DMS79 (cell line): ENCODE measurements at regions not wholly inside any gene's neighbourhood (a gene's known extent, or its start where the extent isn't known, plus 50 kb on each side); places are given as distances from the start of the nearest gene placed in this dataset.

Experiments
- DNase-seq: peaks from one replicate; lab custom pipeline; 2025; lab: John Stamatoyannopoulos, UW

DNA sequence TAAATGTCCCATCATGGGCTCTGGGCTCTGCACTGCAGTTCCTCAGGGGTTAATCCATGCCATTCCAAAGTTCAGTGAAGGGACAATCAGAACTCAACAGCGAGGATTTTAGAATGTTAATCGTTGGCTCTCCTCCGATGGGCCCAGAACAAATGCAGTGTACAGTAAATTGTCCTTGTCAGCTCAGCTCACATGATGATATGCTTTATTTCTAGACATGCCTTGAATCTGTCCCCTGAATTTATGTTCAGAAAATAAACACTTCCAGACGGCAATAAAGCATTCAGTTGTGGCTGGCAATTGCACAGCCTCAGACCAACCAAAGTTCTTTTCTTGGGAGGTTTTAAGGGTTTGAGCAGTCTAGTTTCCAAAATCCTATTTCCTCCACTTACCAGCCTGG is 981.2 kb downstream of the BCL11A start:
- no peak for DNase-seq

DNA sequence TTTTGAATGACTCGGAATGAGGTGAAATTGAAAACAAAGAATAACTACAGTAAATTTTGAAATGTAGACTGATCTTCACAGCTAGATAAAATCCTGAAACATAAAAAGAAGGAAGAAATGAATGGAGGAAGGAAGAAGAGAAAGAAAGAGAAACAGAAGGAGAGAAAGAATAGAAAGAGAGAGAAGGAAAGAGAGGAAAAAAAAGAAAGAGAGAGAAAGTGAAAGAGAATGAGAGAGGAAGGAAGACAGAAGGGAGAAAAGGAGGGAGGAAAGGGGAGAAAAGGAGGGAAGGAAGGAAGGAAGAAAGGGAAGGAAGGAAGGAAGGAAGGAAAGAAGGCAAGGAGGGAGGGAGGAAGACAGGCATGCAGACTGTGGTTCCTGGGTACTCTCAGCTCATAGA is 982.6 kb downstream of the BCL11A start:
- no peak for DNase-seq

DNA sequence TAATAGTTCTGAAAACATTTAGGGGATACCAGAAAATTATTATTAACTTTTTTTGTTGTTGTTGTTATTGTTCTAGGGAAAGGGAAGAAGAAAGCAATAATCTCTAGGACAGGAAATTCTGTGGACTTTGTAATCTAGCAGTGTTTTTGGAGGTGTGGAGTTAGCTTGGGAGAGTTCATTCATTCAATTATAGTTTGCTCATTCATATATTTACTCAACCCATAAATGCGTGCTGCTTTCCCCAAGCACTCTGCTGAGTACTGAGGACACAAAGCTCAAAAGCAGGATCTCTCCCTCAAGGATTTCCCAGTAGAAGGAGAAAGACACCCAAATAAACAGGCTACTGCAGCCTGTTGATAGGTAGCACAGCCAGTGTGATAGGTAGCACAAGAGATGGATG is 984.3 kb downstream of the BCL11A start:
- DNase-seq, result no peak

DNA sequence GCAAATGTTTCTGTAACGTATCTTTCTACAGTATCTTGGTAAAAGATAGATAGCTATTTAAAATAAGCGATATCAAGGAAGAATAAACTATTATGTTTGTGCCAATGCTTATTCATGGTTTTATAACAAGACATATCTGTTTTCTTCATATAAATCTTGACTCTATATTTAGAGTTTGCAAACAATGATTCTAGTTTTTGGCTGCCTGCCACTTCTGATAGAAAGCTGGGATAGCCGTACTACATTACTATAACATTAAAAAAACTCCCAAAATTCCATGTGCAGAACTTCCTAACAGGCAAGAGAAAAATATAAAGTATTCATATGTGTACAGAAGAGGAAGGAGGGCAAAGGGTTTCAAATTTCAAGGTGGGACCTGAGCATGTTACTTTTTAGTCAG is 985.0 kb downstream of the BCL11A start:
- DNase-seq, result no peak

DNA sequence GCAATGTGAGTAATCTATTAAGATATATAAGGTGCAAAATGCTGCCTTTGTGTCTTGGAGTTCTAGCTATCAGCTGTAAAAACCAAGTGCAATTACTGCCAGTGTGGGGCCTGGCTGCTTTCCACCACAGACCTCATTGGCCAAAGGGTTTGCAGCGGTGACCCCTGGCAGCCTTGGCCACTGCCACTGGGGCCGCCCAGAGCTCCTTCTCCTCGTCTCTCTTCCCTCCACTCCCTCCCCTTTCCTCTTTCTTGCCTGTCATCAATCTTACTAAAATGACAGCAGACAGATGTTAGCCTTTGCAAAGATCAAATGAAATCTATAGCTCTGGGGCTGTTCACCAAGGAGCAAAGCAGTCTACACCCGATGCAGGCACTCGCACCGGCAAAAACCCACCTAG is 986.3 kb downstream of the BCL11A start:
- DNase-seq, result no peak

DNA sequence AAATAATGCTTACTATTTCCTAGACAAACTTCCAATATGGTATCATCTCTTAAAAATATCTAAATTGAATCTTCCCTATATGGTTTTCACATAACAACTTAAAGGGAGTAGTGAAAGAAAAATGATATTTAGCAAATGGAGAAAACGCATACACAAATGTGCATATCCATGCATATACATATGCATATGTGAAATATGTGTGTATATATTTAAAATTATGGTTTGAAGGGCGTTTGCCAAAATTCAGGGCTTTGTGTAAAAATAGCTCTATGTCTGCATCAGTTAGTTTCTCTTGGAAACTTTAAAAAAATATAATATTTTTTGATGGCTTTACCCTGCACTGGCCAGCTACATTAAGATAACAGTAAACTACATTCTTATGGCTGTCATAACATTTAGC is 986.7 kb downstream of the BCL11A start:
- DNase-seq, result no peak

DNA sequence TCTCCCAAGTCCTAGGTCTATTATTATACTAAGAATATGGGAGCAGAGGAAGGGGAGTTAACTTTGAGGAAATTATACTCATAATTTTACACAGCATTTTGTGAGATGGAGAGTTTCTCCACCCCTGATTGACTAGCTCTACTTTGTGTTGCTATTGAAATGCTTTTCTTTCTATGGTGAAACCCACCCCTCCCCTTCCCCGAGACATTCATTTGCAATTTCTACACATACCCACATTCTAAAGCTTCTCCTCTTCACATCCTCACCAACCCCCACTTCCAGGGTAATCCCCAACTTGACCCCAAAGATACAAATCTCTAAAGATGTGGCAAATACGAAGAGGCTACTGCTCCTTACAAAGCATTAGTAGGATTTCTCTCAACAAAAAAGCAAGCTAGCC is 992.2 kb downstream of the BCL11A start:
- no peak for DNase-seq

DNA sequence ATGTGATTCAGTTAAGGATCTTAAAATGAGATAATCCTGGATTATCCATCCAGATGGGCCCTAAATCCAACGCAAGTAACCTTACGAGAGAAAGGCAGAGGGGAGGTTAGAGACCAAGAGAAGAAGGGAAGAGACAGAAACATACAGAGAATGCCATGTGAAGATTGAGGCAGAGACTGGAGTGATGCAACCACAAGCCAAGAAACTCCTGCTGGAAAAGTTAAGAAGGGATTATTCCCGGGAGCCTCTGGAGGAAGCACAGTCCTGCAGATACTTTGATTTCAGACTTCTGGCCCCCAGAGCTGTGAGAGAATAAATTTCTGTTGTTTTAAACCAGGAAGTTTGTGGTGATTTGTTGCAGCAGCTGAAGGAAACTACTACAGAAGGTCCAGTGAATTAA is 992.7 kb downstream of the BCL11A start:
- DNase-seq, result no peak

DNA sequence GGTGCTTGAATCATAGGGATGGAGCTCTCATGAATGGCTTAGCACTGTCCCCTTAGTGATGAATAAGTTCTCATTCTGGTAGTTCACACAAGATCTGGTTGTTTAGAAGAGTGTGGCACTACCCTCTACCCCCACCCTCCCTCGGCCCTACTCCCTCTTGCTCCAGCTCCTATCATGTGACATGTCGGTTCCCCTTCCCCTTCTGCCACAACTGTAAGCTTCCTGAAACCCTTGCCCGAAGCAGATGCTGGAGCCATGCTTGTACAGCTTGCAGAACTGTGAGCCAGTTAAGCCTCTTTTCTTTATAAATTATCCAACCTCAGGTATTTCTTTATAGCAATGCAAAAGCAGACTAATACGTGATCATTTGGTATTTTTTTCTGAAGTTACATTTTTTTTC is 1012.6 kb downstream of the BCL11A start:
- no peak for DNase-seq

DNA sequence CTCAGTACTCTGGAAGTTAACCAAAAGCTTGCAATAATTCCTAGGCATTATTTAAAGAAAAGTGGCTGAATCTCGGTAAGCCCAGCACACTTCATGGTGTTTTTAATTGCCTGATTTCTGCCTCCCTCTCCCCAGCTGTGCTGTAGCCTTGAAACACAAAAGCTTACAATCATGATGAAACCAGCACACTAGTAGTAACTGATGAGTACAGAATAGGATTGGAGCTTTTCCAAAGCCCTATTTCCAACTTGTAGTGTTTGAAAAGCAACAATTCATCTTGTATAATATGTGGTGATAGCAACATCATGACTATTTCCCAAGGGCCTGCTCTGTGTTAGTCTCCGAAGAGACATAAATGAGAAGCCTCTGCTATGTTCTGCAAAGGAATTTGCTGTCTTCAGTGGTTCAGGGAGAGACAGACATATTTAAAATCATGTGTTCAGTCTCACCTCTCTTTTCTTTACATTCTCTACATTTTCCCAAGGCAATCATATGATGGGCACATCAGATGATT is 1015.0 kb downstream of the BCL11A start:
- DNase-seq, result no peak

DNA sequence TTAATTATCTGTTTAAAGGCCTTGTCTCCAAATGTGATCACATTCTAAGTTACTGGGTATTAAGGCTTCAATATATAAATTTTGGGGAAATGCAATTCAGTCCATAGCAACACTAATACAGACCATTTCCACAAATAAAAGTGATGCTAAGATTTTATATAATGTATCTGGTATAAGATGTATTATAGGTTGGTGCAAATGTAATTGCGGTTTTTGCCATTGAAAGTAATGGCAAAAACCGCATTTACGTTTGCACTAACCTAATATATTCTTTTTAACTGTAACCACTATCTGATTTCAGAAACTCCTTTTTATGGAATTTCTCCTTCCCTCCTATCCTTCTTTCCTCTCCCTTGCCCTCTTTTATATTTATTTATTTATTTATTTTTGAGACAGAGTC is 1020.6 kb downstream of the BCL11A start:
- no peak for DNase-seq

DNA sequence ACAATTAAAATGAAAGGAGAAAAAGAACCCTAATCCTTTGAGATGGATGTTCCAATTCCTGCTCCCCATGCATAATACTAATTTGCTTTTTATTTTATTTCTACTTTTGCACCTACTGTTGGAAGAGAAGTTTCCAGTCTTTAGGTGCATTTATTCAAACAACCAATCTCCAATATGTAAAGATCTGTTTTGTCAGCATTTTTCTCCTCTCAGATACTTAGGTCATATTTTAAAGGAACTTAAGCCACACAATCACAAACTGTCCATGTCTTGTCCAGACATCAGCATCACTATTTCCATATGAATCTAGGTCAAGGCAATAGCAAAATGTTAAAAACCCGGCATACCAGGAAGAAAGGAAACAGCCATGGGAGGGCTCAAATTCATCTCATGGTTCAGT is 1023.2 kb downstream of the BCL11A start:
- DNase-seq, result no peak

DNA sequence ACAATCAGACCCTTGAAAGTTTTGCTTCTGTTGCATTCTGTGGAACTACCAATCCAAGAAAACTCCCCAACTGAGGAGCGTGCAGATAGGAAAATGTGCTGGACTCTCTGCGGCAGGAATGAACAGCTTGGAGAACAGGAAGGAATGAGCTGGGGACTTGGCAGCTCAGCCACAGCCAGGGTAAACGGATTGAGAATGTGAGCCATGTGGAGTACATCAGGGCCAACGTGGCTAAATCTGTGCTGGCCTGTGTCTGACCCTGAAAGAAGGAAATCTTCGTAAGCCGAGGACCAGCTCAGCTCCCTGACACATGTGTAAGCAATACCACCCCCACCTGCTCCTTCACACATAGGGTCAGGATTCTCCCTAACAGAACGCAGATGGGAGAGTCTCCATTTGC is 1023.7 kb downstream of the BCL11A start:
- DNase-seq, result no peak

DNA sequence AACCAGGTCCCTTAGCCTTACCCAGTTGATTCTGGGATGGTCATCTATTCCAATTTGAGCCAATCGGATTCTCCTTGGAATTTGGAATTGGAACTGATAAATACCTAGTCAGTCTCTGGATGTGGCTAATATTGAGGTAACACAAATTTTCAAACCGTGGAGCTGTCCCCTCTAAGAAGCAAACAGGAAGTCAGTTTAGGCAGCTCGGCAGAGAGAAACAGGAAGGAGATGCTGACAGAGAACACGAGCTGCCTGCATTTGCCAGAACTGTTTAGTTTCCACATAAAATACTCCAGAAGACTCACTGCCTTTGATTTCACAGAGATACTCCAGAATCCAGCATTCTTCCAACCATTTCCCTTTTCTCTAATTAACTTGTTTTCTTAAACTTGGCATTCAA is 1024.9 kb downstream of the BCL11A start:
- DNase-seq, result no peak

DNA sequence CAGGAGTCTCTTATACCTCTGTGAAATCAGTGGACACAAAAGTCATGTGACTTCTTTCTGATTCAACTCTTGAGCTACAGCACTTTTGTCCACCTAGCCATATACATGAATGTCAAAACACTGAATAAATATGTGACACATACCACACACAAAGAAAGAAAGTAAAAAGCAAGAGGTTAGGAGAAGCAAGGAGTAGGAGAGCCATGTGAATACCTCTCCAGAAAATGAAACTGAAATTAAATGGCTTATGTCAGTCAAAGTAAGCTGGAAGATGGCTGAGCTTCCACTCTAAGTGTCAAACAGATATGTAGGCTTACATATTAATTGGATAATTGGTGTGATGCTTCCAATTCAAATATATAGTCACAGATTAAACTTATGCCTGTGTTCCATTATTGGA is 1050.5 kb downstream of the BCL11A start:
- DNase-seq, result no peak

DNA sequence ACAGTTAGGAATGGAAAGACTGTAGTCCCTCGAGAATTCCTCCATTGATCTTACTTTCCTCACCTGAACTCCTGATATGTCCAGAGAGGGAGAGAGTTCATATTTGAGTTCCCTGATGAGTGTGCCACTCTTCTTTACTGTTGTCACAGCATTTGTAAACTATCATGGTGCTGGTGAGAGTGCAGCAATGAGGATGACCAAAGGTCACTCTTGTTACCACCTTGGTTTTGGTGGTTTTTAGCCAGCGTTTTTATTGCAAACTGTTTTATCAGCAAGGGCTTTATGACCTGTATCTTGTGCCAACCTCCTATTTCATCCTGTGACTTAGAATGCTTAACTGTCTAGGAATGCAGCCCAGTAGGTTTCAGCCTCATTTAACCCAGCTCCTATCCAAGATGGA is 1062.5 kb downstream of the BCL11A start:
- no peak for DNase-seq

DNA sequence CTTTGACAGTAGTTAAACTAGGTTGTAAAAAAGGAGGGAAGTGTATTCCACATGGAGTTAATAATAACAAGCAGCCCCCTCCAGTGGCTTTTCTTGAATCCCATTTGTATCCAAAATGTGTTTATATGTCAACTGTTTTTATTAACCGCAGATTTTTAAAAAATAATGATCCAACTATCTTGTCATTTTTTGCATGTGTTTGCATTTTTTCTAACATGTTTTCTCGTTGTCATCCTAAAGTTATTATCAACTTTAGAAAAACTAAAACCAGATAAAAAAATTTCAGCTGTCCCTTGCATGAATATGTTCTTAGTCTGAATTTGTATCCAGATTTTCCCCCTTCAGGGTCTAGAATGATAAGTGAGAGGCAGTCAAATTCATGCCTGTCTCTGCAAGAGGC is 1063.3 kb downstream of the BCL11A start:
- DNase-seq, result no peak

DNA sequence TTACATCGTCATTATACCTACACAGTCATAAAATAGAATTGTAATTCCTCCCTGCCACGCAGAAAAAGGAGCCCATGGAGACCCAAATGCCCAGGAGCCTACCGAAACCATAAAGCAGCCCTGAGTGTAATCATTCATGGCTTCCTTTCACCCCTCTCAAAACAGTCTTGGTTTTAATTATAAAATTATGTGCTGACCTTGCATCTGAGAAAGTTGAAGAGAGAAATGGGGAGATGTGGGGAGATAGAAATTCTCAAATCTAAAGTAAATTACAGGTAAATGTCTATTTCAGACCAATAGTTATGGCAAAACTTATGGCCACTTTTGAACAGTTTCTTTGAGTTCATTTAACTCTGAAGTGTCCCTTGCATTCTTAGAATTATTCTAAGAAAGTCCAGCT is 1068.8 kb downstream of the BCL11A start:
- no peak for DNase-seq

DNA sequence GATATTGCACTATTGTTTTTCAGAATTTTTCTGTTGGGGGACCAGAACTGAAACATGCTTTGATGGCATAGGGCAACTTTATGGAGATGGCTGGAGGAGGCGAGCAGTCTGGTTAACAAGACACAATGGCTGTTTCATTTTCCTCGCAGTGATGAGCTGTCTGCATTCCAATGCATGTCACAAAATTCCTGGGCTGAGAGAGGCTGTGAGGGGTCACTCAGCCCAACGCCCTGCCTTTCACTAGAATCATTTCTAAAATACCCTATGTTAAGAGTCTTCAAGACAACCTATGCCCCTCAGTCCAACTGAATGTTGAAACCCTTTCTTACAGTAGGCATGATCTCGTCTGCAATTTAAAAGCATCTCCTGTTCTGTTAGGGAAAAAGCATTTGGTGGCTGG is 1090.0 kb downstream of the BCL11A start:
- DNase-seq, result no peak

DNA sequence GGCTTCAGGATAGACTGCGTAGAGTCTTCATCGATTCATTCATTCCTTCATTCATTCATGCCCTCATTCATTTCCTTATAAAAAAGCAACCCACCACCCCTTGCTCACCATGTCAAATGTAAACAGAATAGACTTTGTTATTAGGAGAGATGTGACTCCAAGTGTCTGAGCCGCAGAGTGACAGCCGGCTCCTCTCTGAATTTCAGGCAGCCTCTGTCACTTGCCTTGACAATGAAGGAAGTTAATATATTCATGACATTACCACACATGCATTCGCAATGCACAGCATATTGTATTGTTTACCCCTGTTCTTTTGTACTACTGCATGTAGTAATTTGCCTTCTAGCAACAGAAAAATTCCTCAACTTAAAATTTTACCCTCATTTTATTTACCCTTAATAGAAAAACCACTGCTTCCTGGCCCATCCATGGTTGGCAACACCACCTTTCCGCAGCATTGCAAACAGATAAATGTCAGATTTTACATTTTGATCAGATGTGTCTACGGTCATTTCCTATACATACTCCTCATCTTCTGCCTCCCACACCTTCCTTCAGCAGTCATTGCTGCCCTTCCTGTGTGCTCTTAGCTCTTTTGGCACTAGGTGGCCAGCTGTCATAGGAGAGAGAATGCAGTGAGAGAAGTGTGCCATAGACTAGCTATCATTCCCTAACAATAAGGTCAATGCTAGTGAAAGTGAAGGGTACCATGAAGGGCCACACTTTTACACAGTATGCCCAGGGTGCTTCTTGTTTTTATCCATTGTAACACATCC is 1090.8 kb downstream of the BCL11A start:
- DNase-seq, result no peak

DNA sequence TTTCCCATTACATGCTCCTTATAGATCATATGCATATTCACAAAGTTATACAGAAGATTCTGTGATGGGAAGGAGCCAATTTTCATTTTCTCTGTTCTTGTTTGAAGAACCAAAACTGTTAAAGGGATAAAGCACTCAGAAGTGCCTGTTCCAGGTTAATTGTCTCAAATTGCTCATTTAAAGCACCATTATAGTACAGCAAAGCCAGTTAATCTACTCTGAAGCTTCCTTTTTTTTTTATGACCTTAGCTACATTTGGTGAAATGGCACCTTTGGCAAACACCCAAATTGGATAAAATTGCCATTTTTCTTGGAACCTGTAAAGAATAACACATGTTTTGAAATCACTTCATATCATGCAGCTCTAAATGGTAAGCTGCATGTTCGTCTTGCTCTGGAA is 1092.3 kb downstream of the BCL11A start:
- peak; percentile 49 for DNase-seq

DNA sequence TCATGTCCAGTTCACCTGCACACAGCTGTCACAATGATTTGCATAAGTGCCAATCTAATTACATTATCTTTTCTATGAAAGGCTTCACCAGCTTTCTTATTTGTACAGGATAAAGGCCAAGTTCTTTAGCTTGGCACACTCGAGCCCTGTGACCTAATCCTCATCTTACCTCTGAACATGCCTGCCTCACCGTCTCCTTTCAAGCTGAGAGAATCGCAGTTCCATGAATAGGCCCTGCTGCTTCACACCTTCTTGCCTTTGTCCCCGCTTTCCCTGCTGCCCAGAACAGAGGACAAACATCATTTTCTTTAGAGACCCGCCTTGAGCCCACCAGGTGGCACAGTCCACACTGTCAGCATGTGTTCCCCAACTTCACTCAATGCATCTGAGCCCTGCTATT is 1094.7 kb downstream of the BCL11A start:
- DNase-seq, result peak; percentile 68

DNA sequence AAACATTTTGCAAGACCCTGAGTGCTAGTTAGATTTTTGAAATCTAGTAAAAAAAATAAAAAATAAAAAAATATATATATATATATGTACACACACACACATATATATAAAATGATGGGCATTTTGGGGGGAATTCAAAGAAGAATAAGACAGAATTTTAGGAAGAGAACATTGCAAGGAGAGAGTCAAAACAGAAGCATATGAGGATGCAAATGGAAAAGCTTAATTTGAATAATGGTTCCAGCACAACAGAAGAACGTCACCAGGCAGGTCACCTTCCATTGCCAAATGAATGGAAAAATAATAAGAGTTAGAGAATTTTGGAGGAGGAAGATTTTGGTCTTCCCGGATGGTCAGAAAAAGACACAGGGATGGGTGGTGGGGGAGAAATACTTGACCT is 1097.2 kb downstream of the BCL11A start:
- DNase-seq, result no peak

DNA sequence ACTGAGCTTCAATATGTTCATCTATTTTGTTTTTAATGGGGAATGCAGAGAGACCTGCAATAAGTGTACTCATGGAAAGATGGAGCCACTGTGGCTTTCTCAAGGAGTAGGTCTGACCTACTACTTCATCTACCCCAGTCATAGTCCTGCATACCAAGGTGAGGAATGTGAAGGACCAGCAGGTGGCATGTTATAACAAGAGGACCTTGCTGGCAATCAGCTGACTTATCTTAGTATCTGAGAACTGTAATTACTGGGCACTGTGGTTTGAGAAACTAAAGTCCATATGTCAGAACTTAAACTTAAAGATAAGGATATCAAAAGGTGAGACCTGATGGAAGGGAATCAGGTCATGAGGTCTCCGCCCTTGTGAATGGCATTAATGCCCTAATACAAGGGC is 1104.2 kb downstream of the BCL11A start:
- DNase-seq, result no peak
